Embryonic facial prominence (tissue), 1 donor: ENCODE measurements at regions not wholly inside any gene's neighbourhood (a gene's known extent, or its start where the extent isn't known, plus 50 kb on each side); places are given as distances from the start of the nearest gene placed in this dataset.
"Not testable (repeated sequence)": the region's sequence is repeated elsewhere in the genome, so short reads cannot be mapped to it uniquely, and the experiment has no call there.

Experiments
- DNase-seq: peaks from one replicate; pipeline ENCODE4 v3.0.0-alpha.2; 2016; ENCODE audit errors: extremely low spot score

DNA sequence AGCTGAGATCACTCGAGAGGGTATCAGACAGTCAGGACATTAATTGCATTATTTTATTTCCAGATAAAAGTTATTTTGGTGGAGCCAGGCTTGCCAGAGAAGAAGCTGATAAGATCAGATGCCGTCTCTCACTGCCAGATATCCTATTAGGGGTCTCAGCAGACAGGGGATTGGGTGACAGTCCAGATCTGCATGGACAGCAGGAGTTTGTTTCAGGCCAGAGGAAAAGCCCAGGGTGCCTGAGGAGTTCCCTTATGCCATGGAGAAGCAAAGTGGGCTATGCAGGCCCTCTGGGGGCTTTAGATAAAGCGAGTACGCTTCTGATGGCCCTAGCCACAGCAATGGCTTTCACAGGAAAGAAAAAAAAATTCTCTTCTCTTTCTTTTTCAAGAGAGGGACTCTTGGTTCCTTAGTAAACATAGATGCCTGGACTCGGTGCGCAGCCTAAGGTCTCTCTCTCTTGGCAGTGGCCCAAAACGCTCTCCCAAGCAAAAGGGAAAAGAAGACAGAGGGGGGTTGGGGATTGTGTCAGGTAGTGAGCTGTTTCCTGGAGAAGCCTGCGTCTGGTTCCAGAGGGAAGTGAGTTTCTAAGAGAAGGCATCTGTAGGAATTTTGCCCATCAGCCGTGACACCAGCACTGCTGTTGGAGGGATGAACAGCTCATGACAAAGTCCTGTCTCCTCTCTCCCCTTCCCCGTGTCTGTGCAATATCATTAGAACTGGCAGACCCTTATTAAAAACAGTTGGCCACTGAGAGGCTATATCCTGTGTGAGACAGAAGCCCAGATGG, 166.3 kb upstream of the FOXF1 start:
- DNase-seq, result no peak

DNA sequence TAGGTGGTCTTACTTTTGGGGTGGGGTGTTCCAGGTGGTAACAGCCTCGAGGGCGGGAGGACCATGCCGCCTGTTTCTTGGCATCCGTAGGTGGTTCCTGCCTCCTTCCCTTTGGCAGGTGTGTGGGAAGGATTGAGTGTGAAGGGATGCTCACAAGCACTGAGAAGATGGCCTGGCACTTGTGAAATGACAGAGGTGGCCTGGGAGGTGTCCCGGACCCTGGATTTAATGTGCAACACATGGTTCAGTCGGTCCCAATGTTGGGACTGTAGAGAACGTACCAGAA, 165.8 kb upstream of the FOXF1 start:
- no peak for DNase-seq

DNA sequence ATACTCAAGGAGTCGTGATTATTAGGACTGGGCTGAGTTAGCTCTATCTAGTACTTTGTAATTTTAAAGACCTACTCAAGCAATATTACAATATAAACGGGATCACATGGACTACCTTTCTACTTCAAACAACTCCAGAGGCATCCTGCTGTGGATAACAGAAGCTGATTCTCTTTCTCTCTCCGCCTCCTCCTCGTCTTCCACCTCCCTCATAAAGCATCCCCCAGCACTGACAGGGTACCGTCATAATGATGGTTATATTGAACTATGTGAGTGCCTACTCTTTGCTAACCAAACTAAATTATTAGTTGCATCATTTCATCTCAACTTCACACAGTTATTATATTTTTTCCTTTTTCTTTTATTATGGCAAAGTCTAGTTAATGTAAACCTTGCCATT, 165.4 kb upstream of the FOXF1 start:
- no peak for DNase-seq

DNA sequence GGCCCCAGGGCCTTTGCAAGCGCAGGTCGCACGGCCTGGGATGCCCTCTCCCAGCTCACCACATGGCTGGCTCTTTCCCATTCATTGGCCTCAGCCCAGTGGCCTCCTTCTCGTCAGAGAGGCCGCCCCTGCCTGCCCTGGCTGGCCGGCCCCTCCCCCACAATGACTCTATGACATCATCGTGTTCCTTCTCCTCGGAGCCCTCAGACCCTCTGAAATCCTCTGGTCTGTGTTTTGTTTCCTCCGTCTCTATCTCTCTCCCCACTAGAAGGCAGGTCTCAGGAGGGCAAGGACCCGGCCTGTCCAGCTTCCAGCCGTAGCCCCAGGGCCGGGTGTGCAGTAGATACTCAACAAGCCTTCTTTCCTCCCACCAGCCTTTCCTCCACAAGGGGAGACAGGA, 164.8 kb upstream of the FOXF1 start:
- no peak for DNase-seq

DNA sequence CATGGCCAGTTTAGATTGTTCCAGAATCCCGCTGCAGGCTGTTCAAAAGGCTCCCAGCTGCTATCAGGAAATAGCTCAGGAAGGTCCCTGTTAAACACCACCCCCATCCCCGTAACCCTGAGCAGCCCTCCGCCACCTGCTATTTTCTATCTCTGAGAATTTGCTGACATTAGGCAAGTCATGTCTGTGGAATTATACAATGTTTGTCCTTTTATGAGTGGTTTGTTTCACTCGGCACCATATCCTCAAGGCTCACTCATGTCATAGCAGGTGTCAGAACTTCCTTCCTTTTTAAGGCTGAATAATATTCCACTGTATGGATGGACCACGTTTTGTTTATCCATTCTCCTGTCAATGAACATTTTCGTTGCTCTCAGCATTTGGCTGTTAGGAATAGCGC, 164.3 kb upstream of the FOXF1 start:
- no peak for DNase-seq

DNA sequence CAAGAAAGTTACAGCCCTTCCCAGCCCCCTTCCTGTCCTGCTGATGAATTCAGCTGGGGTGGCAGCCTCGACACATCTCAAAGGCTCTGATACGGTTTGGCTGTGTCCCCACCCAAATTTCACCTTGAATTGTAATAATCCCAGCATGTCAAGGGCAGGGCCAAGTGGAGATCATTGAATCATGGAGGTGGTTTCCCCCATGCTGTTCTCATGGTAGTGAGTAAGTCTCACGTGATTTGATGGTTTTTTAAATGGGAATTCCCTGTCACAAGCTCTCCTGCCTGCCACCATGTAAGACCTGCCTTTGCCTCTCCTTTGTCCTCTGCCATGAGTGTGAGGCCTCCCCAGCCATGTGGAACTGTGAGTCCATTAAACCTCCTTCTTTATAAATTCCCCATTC, 163.2 kb upstream of the FOXF1 start:
- DNase-seq, result no peak

DNA sequence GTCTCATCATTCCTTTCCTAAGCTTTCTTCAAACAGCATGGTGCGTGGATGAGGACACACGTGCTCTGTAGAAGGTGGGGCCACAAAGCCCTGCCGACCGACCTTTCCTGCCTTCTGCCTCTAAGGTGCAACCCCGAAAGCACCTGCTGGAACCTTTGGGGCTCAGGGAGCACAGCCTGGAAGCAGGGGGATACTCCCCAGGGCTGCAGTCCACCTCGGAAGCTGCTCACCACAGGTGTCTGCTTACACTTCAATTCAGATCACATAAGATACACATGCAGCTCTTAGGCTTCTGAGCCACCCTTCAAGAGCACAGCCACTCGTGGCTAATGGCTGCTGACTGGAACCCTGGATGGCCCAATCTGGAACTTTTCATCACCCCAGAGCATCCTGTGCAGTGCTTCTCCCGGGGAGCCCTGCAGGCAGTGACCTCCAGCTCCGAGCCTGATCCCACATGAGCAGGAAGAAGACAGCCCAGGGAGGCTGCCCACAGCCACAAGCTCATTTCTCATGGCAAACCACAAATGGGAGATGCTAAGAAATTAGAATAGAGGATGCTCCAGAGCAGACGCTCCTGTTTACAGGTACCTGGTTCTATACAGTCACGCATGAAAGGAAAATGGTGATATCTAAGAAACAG, 162.3 kb upstream of the FOXF1 start:
- DNase-seq, result no peak

DNA sequence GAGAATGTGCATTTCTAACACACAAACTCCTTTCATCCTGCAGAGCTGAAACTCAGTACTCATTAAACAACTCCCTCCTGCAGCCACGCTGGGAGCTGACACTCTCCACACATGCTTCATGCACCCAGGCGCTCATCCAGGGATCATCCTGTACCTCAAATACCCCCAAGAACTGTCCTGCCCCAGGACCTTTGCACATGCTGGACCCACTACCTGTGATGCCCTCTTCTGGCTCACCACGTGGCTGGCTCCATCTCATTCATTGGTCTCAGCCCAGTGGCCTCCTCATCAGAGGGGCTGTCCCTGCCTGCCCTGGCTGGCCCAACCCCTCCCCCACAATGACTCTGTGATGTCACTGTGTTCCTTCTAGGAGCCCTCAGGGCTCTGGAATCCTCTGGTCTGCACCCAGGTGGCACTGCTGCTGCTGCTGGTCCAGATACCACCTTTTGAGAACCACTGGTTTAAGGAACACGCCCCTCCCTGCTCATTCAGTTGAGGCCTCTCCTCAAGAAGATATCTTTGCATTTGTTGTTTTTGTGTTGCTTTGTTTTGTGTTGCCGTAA, 160.9 kb upstream of the FOXF1 start:
- no peak for DNase-seq

DNA sequence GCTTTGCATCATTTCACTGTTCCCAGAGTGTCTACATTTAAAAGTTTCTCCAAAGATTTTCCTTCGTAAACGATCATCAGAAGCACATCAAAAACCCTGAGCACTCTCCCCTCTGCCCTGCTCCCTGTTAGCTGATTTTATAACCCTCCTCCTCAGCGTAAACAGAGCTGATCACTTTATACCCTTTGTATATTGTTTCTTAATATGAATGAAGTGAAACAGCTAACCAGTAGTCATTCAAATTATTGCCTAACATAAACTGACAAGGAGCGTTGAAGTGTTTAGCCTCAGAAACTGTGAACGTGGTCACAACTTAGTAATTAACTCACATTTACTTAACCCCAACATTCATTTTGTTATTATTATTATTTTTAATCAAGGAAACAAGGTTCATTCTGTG, 160.0 kb upstream of the FOXF1 start:
- DNase-seq, result no peak

DNA sequence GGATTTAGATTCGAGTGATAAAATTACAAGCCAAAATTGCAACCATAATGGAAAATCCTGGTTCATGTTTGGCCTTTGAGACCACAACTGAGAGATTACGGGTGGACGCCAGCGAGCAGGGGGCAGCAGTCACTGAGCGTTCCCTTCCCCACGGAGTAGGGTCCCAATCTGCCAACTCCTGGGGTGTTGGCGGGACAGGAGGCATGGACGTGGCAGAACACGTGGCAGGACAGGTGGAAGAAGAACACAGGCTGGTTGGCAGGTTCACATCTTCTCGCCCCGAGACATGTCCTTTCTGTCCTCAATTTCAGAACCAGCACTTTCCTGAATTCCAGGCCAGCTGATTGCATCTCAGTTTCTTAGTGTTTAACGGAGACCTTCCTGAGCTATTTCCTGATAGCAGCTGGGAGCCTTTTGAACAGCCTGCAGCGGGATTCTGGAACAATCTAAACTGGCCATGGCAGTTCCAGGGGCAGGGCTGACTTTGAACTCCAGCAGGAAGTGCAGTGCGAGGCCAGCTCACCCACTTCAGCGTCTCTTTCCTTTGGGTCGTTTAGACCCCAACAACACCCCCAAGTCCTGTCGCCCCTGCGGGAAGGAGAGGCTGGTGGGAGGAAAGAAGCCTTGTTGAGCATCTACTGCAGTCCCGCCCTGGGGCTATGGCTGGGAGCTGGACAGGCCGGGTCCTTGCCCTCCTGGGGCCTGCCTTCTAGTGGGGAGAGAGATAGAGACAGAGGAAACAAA, 159.1 kb upstream of the FOXF1 start:
- no peak for DNase-seq

DNA sequence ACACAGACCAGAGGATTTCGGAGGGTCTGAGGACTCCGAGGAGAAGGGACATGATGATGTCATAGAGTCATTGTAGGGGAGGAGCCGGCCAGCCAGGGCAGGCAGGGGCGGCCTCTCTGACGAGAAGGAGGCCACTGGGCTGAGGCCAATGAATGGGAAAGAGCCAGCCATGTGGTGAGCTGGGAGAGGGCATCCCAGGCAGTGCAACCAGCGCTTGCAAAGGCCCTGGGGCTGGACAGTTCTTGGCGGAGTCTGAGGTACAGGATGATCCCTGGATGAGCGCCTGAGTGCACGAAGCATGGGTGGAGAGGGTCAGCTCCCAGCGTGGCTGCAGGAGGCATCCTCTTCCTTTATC, 158.6 kb upstream of the FOXF1 start:
- not testable (repeated sequence) for DNase-seq

DNA sequence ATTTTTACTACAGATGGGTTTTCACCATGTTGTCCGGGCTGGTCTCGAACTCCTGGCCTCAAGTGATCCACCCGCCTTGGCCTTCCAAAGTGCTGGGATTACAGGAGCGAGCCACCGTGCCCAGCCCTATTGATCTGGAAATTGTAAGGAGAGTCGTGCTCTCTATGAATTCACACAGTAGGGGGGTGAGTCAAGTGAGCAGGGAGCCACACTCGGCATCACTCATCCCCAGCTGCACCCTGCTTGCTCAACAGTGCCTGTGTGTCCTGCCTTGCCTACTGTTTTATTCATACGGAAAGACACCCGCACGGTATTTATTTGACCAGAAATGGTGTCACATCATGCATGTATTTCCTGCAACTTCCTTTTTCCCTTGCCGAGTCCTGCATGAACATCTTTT, 157.2 kb upstream of the FOXF1 start:
- no peak for DNase-seq

DNA sequence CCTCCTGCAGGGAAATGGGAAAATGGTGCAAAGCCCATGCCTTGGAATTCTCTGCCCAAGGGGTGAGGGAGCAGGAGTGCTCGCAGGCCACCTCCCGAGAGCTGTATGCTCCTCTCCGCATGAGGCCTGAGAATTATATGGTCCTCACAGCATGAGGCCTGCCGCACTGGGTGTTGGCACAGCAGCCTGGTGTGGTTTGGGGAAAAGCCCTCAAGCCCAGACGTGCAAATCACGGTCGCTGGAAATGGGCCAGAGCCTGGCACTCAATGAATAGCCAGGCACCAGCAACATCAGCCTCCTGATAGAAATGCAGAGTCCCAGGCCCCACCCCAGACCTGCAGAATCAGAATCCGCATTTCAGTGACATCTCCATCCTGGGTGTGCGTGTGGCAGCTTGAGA, 156.4 kb upstream of the FOXF1 start:
- DNase-seq, result no peak

DNA sequence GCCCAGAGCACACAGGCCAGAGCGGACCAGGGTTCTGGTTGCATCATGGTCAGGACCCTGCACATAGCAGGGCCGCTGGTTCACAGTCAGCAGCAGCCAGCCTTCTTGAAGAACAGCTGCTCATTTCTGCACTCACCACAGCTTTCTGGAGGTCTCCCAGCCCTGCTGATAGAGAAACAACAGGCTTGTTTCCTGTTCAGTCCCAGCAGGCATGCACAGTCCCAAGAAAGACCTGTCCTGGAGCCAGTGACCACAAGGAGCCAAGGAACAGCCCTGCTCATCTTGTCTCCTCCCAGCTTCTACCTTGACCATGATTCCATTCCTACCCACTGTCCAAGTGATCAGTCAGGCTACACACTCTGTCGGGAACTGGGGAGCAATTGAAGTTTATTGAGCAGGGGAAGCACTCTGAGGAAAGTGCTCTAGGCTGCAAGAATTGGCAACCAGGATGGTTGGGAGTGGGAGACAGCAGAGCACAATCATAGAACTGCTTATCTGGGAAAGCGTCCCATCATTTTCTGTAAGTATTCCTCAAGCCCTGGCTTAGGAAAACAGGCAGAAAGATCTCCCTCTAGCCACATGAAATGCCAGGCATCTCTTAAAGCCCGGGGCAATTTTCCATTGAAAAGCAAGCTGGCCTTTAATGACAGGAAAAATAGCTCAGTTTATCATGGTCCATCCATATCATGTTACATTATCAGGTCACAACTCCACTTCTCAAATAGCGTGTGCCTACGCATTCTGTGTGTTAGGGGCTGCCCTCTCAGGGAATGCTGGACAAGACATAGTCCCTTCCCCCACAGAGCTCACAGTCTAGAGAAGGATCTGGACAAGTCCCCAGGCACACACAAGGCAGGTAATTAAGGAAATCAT, 155.4 kb upstream of the FOXF1 start:
- no peak for DNase-seq

DNA sequence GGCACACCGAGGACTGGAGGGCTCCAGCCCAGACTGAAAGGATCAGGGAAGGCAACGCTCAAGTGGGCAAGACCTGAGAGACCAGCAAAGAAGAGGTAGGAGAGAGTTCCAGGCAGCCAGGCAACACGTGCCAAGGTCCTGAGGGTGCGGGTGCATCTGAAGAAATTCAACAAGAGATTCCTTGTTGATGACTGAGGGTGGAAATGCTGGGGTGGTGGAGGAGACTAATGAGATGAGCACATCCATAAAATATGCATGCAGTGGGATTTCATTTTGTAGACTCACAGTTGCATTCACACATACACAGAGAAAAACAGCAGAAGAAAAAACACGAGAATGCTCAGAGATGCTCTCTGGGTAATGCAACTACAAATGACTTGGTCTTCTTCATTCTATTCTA, 154.8 kb upstream of the FOXF1 start:
- no peak for DNase-seq

DNA sequence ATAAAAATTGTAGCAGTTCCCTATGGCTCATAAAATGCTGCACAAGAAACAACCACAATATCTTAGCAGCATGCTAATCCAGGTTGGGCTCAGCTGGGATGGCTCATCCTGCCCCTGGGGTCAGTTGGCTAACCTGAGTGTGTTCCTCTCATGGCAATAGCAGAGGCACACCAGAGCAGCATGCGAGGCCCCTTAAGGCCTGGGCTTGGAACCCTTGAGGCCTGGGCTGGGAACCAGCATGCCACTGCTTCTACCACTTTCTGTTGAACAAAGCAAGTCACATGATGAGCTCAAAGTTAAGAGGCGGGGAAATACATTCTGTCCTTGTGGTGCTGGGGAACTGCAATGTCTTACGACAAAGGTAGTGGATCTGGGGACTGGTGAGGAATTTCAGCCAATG, 154.4 kb upstream of the FOXF1 start:
- DNase-seq, result no peak

DNA sequence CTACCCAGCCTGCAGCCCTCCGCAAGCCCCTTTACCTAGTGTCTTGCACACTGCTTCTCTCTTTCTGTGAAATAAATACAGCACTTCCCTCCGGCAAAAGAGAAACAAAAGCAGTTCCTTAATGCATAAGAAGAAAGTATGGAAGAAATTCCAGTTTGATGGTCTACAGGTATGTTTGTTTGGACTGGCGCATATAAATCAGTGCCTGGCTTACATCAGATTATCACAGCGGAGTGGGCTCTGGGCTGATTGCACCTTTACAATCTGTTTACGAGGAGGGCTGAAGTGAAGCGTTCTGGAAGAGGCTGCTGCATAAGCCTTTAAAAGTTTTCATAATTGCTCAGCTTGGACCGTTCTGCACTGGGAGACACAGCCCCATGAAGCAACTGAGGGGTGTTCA, 153.5 kb upstream of the FOXF1 start:
- no peak for DNase-seq

DNA sequence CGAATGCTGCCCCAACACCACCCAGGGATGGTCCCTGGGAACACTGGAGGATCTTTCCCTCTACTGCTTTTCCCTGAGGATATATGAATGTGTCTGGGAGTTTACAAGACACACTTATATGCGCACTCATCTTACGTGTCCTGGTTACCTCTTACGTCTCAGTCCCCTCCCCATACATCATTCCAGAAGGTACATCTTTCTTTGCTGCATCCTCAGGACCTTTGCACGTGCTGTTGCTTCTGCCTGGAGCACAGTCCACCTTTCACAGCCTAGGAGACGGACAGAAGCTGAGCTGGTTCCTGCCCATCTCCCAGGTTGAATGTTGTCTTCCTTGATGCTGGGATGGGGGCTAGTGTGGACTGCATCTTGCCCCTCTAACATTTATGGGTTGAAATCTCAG, 153.0 kb upstream of the FOXF1 start:
- no peak for DNase-seq

DNA sequence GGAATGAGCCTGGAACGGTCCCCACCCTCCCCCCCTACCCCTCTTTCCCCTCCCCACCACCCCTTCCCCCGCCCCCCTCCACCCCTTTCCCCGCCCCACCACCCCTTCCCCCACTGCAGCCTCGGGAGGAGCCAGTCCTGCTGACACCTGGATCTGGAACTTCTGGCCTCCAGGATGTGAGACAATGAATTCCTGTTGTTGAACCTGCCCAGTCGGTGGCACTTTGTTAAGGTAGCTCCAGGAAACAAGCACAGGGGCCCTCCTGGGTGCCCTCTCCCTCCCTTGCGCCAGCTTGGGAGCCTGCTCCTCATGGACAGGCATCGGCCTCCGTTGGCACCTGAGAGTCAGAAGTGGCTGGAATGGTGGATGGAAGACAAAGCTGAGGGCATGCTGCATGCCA, 152.4 kb upstream of the FOXF1 start:
- DNase-seq, result no peak

DNA sequence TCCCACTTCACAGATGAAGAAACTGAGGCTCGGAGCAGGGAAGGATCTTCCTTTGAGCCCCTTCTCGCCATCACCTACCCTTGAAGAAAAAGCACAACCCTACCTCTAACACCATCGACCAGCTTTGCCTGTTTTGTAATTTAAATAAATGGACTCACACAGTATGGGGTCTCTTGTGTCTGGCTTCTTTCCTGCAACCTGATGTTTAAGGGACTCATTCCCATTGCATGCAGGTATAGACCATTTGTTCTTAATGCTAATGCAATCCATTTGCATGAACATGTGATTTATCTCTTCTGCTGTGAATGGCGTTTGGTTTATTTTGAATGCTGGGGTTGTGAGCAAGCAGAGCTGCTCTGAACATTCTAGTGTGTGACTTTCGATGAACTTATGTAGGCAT, 150.8 kb upstream of the FOXF1 start:
- no peak for DNase-seq

DNA sequence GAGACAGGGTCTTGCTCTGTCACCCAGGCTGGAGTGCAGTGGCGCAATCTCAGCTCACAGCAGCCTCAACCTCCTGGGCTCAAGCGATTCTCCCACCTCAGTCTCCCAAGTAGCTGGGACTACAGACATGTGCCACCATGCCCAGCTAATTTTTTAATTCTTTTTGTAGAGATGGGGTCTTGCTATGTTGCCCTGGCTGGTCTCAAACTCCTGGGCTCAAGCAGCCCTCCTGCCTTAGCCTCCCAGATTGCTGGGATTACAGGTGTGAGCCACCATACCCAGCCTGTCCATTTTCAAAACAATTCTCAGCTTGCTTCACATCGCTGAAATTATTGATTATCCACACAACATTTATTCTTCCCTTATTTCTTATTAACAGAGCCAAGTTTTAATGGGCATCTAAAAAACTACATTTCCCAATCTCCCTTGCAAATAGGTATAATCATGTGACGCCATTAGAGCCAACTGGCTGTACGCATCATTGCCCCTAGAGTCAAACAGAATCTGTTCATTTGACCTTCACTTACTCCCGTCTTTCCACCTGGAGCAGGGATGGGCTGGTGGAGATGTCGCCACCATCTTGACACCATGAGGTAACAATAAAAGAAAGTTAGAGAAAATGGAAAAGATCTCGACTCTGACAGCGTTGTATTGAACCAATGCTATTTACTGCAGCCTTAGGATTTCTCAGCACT, 148.0 kb upstream of the FOXF1 start:
- no peak for DNase-seq
